ENCODE measurements at regions not wholly inside any gene's neighbourhood (a gene's known extent, or its start where the extent isn't known, plus 50 kb on each side); places are given as distances from the start of the nearest gene placed in this dataset.

- TF ChIP-seq CTCF (IDR thresholded peaks at IDR 0.05; ENCODE audit: insufficient read depth, low read depth, low read length, missing control alignments): no peak
- H3K4me3 ChIP-seq (ENCODE audit: low read length): no peak overlapping the region
- no peak for DNase-seq (ENCODE audit: low read depth)
Observed at GRCh38 chr2:12305931-12306330, 410.8 kb upstream of the TRIB2 start.

- no peak for TF ChIP-seq CTCF (IDR thresholded peaks at IDR 0.05; ENCODE audit: insufficient read depth, low read depth, low read length, missing control alignments)
- no peak overlapping the region for H3K4me3 ChIP-seq (ENCODE audit: low read length)
- DNase-seq (ENCODE audit: low read depth): no peak
Observed at GRCh38 chr2:12310399-12310798, 406.3 kb upstream of the TRIB2 start.

GRCh38 chr2:12313445-12314126, 403.1 kb upstream of the TRIB2 start:
- TF ChIP-seq CTCF (IDR thresholded peaks at IDR 0.05; ENCODE audit: insufficient read depth, low read depth, low read length, missing control alignments): no peak
- no peak for DNase-seq (ENCODE audit: low read depth)
- H3K4me3 ChIP-seq (ENCODE audit: low read length): no peak overlapping the region

- H3K4me3 ChIP-seq (ENCODE audit: low read length): no peak overlapping the region
- no peak for TF ChIP-seq CTCF (IDR thresholded peaks at IDR 0.05; ENCODE audit: insufficient read depth, low read depth, low read length, missing control alignments)
Observed at GRCh38 chr2:12314127-12314760, 402.5 kb upstream of the TRIB2 start.

GRCh38 chr2:12315224-12315623, 401.5 kb upstream of the TRIB2 start:
- no peak for DNase-seq (ENCODE audit: low read depth)
- TF ChIP-seq CTCF (IDR thresholded peaks at IDR 0.05; ENCODE audit: insufficient read depth, low read depth, low read length, missing control alignments): no peak
- no peak overlapping the region for H3K4me3 ChIP-seq (ENCODE audit: low read length)

More at GRCh38 chr2:12314127-12314760, 402.5 kb upstream of the TRIB2 start:
- no peak for DNase-seq (ENCODE audit: low read depth)

- H3K4me3 ChIP-seq (ENCODE audit: low read length): no peak overlapping the region
- no peak for TF ChIP-seq CTCF (IDR thresholded peaks at IDR 0.05; ENCODE audit: insufficient read depth, low read depth, low read length, missing control alignments)
- DNase-seq (ENCODE audit: low read depth): no peak
Observed at GRCh38 chr2:12316476-12316875, 400.3 kb upstream of the TRIB2 start.

- no peak overlapping the region for H3K4me3 ChIP-seq (ENCODE audit: low read length)
- no peak for DNase-seq (ENCODE audit: low read depth)
- no peak for TF ChIP-seq CTCF (IDR thresholded peaks at IDR 0.05; ENCODE audit: insufficient read depth, low read depth, low read length, missing control alignments)
Observed at GRCh38 chr2:12317286-12317685, 399.4 kb upstream of the TRIB2 start.
